ENCODE measurements at regions not wholly inside any gene's neighbourhood (a gene's known extent, or its start where the extent isn't known, plus 50 kb on each side); places are given as distances from the start of the nearest gene placed in this dataset.

DNA sequence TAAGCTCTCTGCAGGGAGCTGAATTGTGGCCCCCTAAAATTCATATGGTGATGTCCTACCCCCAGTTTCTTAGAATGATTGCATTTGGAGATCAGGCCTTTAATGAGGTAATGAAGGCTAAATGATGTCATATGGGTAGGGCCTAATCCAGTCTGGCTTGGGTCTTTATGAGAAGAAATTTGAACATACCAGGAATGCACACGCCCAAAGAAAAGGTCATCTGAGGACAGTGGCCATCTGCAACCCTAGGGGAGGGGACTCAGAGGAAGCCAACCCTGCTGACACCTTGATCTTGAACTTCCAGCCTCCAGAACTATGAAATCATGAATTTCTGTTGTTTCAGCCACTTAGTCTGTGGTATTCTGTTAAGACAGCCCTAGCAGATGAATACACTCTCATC lies 426.7 kb downstream of the EPHA4 start:
- no peak for DNase-seq (ENCODE audit: low spot score)

DNA sequence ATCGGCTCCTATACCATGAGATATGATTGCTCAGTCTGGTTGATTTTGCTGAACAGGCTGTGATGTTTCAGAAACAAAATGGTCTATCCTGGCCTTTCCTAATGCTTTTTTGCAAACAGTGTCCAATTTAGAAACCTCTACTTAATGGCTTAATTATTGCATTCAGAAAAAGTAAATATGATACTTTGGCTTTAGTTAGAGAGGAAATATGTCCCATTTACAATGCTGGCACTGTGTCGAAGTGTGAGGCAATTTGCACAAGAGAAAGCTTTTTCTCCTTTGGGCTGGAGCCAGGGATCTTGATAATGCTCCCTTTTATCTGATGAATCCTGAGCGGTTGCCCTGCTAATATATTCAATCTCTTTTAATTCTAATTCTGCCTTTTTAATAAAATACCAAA lies 418.9 kb downstream of the EPHA4 start:
- no peak for DNase-seq (ENCODE audit: low spot score)

DNA sequence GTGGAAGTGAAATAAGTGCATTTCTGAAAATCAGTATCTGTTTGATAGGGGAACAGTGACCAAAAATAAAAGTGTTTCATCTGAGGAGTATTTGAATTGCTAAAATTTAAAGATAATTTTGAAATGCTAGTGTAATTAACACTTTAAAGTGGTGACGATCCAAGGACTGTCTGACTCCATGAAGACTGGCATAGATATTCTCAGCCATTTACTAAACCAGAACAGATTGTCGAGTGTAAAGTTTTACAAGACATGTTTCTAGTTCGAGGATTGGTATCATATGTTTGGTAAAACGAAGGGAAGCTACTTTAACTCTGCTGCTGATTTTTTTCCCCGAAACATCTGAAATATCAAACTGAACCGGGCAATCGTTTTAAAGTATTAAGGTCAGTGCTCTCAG lies 417.9 kb downstream of the EPHA4 start:
- DNase-seq (ENCODE audit: low spot score), result no peak

DNA sequence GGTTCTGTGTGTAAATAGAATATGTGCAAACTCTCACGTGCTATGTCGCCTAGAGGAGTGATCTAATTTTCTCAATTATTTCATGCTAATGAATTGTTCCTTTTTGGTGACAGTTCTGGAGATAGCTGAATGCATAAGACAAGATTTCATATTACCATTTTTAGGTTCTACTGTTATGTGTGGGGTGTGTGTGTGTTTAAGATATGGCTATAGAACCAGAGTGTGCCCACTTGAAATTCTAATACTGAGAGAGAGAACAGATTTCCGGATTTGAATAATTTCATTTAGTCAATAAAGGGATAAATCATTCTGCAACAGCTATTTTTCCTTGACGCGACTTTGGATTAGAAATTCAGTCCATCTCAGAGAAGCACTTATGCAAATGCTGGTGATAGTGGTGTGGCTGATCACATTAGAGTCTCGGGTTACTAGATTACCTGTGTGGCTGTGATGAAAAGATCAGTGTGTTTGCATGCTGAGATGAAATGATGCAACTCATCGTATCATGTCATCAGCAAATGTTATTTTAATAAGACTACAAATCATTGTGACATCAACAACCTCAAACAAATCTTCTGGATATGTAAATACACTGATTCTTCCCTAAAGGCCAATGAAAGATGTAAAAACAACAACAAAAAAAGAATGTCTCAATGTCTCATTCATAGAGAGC lies 415.9 kb downstream of the EPHA4 start:
- DNase-seq (ENCODE audit: low spot score), result no peak

DNA sequence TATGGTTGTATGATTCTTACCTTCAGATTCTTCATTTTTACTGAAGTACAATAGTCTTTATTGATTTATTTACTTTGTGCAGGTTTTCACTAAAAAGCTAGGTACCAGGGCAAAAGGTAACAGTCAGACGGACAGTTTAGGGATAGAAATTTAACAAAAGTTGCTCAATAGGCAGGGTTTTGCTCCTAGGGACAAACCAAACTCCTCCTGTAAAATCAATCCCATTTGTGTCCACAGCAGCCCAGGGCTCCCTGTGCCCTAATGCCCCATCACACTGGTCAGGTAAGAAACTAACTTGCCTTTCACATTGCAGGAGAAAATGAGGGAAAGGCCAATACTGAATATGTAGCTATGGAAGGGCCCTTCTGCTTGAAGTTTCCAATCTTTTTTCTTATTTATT lies 410.9 kb downstream of the EPHA4 start:
- no peak for DNase-seq (ENCODE audit: low spot score)

DNA sequence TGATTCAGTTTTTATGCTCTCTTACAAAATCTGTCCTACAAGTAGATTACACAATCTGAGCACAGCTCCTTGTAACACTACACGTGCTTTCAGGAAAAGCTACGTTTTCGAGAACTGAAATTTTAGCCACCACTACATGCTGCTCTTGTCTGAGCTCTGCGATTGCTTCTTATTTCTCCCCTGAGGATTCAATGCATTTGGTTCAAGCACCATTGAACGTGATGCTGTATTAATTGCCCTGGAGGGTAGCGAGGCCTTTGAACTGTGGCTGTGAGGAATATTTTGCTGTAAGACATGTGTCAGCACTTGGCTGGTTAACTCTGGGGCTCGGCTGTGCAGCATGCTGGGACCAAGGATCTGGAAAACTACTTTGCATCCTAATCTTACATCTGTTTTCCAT lies 405.8 kb downstream of the EPHA4 start:
- no peak for DNase-seq (ENCODE audit: low spot score)

DNA sequence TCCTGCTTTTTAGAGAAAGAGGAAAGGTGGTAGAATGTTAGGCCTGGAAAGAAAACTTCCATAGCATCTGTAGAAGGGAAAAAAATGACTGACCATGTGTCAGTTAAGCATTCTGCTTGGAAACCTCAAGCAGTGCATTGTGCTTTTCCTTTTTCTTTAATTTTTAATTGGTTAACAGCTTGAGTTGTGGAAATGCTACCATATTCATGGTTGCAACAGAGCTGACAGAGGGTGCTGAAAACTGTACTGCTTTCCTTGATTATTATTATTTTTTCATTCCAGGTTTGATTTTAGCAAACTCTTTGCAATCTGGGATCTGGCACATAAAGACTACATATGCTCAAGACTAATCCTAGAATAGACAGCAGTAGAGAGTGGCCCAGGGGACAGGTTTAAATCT lies 404.5 kb downstream of the EPHA4 start:
- no peak for DNase-seq (ENCODE audit: low spot score)

DNA sequence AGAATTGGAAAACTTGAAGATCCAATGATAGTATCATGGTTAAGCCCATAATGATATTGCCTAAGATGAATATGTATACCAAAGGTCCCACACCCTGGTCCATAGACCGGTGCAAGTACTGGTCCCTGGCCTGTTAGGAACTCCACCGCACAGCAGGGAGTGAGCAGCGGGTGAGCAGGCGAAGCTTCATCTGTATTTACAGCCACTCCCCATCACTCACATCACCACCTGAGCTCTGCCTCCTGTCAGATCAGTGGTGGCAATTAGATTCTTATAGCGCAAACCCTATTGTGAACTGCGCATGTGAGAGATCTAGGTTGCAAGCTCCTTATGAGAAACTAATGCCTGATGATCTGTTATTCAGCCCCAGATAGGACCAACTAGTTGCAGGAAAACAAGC lies 402.4 kb downstream of the EPHA4 start:
- no peak for DNase-seq (ENCODE audit: low spot score)

DNA sequence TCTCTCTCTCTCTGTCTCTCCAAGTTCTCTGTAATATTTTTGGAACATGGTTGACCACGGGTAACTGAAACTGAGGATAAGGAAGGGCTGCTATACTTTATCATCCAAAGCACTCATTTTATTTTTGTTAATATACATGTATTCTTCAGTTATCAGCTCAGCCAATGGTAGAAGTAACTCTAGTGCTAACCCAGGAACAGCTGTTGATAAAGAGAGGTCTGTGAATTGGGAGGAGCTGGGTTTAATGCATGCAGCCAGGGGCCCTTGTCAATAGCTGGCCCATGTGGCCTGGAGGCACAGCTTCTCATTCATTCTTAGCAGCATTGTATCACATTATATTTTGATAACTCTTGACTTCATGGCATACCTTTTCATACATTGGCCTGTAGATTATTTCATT lies 401.6 kb downstream of the EPHA4 start:
- no peak for DNase-seq (ENCODE audit: low spot score)

DNA sequence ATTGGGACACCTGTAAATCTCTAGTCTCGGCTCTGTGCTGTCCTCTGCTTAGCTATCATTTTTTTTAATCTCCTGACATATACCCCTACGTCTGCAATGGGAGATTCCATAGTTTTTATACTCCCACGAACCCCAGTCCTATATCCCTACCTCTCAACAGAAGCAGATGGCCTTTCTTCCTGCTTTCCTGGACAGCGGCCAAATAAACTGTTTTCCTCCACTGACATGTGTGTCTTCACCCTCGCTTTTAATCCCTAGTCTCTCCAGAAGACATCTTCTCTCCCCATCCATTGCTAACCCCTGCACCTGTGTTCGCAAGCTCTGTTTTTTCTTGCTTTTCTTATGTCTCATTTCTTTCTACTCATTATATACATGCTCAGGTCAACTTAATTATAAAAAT lies 395.4 kb downstream of the EPHA4 start:
- DNase-seq (ENCODE audit: low spot score), result no peak

DNA sequence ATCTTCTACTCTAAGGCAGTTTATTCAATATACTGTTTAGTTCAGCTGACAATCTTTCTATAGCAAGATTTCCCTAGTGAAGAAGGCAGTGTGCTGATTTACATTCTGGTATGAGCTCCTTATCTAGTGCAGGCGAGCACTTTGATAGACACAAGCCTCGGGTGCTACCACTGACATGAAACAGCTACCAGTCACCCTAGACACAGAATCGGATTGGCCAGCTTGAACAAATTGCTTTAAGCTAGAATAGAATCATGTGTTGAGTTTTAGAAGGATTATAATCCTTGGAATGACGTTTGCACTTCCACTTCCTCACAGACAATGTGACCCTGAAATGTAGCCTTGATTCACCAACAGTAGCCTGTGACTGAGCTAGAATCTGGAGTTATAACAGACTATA lies 394.0 kb downstream of the EPHA4 start:
- DNase-seq (ENCODE audit: low spot score), result no peak

DNA sequence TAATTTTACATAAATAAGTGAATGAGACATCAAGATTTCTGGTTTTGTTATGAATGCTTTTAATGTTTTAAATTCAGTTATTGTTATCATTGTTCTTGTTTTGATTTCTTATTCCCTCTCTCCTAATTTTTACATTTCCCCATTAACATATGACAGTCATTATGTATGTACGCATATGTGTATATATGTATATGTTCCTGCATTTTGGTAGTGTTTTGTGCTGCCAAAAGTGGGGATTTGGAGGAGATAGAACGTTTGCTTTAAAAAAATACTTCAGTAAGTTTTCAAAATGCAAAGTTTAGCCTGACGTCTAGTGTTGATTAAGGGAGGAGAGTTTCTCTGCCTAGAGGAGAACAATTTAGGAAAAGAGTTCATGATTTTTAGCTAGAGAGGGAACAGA lies 385.2 kb downstream of the EPHA4 start:
- no peak for DNase-seq (ENCODE audit: low spot score)

DNA sequence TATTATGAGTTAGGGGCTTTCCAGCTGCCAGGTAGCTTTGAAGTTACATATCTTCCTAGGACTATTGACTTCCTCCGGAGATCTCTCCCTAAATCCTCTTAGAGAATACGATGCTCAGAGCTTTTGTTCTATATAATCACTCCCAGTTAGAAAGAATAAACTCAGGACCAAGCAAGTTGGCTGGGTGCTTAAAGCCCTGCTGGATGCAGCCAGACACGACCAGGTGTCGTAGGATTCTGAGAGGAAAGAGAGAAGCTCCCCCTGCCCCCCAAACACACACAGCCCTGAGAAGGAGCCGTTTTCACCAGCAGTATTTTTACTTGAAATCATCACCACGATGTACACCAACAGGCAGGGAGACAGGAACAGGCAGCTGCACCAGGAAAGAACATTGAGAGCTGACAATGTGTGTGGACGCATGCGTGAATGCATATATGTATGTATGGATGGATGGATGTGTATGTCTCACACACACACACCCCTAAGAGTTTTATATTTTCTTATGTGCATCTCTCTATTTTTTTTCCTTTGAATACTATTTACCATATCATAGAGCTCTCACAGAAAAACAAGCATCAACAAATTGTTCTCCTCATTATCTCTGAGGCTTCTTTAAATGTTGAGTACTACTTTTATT lies 382.6 kb downstream of the EPHA4 start:
- DNase-seq (ENCODE audit: low spot score), result no peak

DNA sequence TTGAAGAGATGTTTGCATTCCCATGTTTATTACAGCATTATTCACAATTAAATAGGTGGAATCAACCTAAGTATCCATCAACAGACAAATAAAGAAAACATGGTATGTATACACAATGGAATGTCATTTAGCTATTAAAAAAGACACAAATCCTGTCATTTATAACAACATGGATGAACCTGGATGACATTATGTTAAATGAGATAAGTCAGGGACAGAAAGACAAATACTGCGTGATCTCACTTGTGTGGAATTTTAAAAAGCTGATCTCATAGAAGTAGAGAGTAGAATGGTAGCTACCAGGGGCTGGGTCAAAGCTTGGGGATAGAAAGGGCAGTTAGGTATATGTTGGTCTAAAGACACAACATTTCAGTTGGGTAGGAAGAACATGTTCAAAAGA lies 376.3 kb downstream of the EPHA4 start:
- DNase-seq (ENCODE audit: low spot score), result peak; percentile 3

DNA sequence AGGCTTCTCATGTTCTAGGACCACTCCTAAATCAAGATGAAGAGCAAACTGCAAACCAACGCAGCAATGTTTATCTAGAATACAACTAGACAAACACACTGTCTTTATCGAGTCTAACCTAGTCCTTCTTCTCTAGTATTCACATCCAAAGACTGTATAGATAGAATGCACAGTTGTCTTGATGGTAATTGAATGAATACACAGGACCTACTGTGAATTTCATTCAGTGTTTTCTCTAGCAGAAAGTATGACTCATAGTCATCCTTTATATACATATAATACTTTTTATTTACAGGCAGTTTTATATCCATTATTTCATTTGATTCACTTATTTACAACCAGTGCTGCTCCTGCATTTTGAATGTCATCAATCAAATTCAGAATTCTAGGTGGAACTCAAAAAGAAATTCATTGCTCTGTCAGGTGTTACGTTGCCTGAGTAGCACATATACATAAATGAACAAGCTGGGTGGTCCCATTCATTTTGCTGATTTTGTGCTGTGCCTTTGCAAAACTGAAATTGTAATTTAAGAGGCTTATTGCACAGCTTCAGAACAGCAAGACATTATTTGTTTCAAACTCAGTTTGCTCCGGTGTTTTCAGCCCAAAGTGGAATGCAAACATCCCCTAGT lies 374.8 kb downstream of the EPHA4 start:
- no peak for DNase-seq (ENCODE audit: low spot score)

DNA sequence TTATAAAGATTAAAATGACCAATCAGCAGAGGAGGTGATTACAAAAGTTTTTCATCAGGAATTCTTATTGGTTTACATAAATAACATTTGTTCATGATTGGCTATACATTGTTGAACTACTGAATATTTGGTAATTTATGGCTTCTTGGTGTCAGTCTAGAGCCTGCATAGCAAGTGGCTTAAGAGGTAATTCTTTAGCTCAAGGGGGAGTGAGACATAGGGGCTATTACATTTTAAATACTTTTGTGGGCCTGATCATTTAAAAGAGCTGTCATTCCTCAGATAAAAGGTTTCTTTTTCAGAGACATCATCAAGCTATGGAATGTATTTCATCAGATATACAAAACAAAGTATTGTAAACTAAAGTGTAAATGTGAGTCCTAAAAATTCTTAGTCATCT lies 373.8 kb downstream of the EPHA4 start:
- no peak for DNase-seq (ENCODE audit: low spot score)

DNA sequence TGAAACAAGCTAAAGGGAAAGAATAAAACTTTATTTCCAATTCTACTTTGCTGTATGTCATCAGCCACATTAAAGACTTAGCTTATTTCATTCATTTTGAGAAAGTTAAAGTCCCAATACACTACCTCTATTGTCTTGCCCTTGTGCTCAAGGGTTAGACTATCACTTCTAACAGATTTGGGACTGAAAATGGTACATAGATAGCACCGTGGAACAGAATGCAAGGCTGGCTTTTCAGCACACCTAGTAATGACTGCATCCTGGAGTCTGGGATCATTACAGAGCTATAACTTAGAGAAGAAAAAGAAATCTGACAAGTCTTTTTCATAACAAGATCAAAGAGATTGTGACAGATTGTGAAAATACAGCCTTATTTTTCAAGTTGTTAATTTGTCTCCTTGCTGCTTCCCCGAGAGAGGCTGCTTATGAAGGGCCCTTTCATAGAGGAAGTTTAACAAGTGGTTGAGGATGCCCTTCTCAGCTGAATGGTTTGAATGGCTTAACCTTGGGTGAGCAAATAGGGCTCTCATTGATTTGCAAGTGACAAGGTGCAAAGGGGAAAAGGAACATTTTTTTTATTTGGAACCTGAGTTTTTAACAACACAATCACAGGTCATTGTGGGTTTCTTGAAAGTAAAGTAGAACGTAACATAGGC lies 371.8 kb downstream of the EPHA4 start:
- no peak for DNase-seq (ENCODE audit: low spot score)

DNA sequence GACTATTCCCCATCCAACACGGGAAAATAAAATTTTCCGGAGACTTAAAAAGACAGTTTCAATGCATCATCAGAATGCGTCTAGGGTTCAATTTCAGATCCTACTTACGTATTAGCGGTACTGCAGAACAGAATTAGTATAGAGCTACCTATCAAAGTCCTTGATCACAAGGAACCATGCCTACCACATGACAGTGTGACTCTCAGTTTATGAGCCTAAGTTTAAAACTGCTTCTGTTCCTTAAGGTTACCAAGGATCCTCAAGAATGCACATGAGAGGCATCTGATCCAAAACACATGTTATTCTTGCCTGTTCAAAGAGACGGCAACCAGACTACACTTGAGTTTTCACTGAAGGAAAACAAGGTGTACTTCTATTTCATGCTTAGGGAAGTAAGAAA lies 369.7 kb downstream of the EPHA4 start:
- DNase-seq (ENCODE audit: low spot score), result no peak

DNA sequence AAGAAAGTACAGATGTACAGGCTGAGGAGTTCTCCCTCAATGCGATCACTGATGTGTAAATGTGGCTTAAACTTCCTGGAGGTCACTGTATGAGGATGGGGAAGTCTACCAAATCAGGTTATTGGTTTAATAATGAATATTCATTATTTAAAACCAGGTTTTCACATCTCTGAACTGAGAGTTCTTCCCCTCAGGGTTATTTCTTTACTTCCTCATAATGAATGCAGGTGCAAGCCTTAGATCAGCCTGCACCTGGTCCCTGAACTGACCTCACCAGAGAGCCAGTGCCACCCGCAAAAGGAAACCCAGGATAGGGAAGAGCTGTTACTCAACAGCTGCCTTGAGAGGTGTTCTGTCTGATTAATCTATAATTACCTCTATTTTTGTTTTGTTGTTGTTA lies 369.0 kb downstream of the EPHA4 start:
- peak; percentile 12 for DNase-seq (ENCODE audit: low spot score)

DNA sequence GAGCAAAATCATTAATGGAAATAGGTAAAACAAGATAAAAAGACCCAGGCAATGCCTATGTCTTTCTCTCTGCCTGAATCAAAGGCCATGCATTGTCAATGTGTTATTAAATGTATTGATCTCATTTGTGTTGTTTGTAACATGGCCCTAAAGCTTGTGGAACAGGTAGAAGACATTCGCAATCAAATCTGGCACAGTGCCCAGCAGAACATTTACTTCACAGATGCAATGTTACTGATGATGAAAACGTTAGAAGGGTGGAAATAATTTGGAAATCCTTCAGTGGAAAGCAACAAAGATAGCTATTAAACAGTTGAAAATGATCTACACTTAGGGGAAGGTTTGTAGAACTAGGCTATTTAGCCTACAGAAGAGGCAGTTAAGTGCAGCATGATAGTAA lies 368.2 kb downstream of the EPHA4 start:
- no peak for DNase-seq (ENCODE audit: low spot score)

DNA sequence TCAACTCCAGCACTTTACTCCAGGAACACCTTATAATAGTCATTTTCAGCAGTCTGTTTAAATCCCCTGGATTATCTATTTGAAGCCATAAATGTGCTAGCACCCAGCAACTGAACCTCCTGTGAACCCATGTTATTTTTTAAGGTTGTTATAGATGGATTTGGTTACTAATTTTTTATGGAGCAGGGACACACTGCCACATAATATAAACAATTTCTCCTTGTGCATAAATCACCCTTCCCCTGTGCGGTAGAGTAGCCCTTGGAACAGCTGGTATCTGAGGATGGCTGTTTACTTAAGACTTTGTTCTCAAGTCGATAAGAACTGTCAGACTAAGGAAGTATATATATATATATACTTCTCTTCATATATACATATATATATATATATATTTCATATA lies 367.4 kb downstream of the EPHA4 start:
- no peak for DNase-seq (ENCODE audit: low spot score)

DNA sequence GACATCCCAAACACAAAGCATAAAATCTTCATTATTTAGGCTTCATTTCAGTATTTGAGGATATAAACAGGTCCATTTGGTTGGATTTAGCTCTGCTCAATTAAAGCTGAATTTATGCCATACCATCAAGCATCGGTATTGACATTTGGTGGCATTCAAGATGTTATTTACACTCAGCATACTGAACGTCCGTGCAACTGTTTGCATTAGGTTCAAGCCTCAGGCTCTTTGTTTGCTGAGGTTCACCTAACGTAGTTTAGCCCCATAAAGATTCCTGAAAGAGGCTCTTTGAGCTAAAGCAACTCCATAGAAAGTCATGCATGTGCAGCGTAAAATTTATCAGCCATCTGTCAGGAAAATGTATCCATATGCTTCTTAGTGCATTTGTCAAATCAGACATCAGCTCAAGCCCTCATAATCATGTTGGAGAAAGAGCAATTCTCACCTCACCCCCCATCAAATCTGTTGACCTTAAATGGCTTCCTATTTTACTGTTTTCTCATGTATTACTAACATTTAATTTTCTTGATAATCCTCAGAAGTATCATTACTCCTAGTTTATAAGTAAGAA lies 366.9 kb downstream of the EPHA4 start:
- DNase-seq (ENCODE audit: low spot score), result no peak

DNA sequence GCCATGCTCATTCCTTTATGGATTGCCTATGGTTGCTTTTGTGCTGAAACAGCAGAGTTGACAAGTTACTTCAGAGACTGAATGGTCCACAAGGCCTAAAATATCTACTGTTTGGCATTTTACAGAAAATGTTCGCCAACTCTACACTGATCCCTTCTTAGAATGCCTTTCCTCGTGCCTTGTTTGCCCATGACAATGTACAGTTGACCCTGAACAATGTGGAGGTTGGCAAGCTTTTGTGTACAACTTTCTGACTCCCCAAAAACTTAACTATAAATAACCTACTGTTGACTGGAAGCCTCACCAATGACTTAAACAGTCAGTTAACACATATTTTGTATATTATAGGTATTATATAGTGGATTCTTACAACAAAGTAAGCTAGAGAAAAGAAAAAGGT lies 361.4 kb downstream of the EPHA4 start:
- DNase-seq (ENCODE audit: low spot score), result no peak

Data from kidney tubule cell (primary cell).